AG04449 (cell line): ENCODE measurements at regions not wholly inside any gene's neighbourhood (a gene's known extent, or its start where the extent isn't known, plus 50 kb on each side); places are given as distances from the start of the nearest gene placed in this dataset.
"Not testable (repeated sequence)": the region's sequence is repeated elsewhere in the genome, so short reads cannot be mapped to it uniquely, and the experiment has no call there.

Experiments
- CTCF ChIA-PET: fragments of 350-600 bp; formaldehyde crosslinking; extraction: SDS; loops from one replicate; lab custom pipeline; 2021; ENCODE audit warnings: antibody characterized with exemption; lab: Yijun Ruan, JAX
- POLR2A ChIA-PET: fragments of 400-600, 350-600 bp; formaldehyde crosslinking; extraction: SDS; loops from one replicate; lab custom pipeline; 2020; ENCODE audit warnings: antibody characterized with exemption, inconsistent platforms; lab: Yijun Ruan, JAX
- DNase-seq: peaks from one replicate; pipeline ENCODE4 v3.0.0-alpha.2; 2010; ENCODE audit warnings: low read depth, low spot score
- H3K4me3 ChIP-seq: 2 replicates; pipeline ENCODE4 v1.5.1; 2011; ENCODE audit warnings: low read depth, mild to moderate bottlenecking, control low read depth, low read length
- TF ChIP-seq, protein P1 (sequence below): IDR thresholded peaks from one replicate; pipeline ENCODE4 v1.5.1; 2011; ENCODE audit warnings: mild to moderate bottlenecking, moderate library complexity, low read length, control low read depth, inconsistent platforms; ENCODE audit not compliant: insufficient read depth; ENCODE audit errors: missing control alignments

- CTCF ChIA-PET: interaction anchor here (1.1 kb wide), 2 partner anchors 360 to 743 kb away, joined by 3 read pairs; no protein-coding TSS in a partner anchor
- H3K4me3 ChIP-seq: no peak overlapping the region
- TF ChIP-seq, protein P1, sequence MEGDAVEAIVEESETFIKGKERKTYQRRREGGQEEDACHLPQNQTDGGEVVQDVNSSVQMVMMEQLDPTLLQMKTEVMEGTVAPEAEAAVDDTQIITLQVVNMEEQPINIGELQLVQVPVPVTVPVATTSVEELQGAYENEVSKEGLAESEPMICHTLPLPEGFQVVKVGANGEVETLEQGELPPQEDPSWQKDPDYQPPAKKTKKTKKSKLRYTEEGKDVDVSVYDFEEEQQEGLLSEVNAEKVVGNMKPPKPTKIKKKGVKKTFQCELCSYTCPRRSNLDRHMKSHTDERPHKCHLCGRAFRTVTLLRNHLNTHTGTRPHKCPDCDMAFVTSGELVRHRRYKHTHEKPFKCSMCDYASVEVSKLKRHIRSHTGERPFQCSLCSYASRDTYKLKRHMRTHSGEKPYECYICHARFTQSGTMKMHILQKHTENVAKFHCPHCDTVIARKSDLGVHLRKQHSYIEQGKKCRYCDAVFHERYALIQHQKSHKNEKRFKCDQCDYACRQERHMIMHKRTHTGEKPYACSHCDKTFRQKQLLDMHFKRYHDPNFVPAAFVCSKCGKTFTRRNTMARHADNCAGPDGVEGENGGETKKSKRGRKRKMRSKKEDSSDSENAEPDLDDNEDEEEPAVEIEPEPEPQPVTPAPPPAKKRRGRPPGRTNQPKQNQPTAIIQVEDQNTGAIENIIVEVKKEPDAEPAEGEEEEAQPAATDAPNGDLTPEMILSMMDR: no peak
- DNase-seq: no peak
- POLR2A ChIA-PET: no interaction called here
Observed at GRCh38 chr13:50168786-50169185, 153.5 kb downstream of the KCNRG start.

GRCh38 chr13:50170447-50171037 is 155.3 kb downstream of the KCNRG start:
- TF ChIP-seq, protein P1: peak; percentile 28
- no peak overlapping the region for H3K4me3 ChIP-seq
- POLR2A ChIA-PET: no interaction called here
- CTCF ChIA-PET: interaction anchor here (1.0 to 1.9 kb wide), 4 partner anchors 360 to 899 kb away, joined by 3 to 9 read pairs (median 6); no protein-coding TSS in a partner anchor
- DNase-seq: no peak

GRCh38 chr13:50171590-50172282 is 156.5 kb downstream of the KCNRG start:
- POLR2A ChIA-PET: no interaction called here
- H3K4me3 ChIP-seq: no peak overlapping the region
- TF ChIP-seq, protein P1: no peak
- CTCF ChIA-PET: interaction anchor here (0.7 to 1.9 kb wide), 4 partner anchors 9 to 897 kb away, joined by 3 to 9 read pairs (median 6); no protein-coding TSS in a partner anchor
- DNase-seq: peak; percentile 24

- CTCF ChIA-PET, H3K4me3 ChIP-seq, POLR2A ChIA-PET, DNase-seq: not testable (repeated sequence)
Observed at GRCh38 chr13:50173045-50173444, 157.8 kb downstream of the KCNRG start.

DNA sequence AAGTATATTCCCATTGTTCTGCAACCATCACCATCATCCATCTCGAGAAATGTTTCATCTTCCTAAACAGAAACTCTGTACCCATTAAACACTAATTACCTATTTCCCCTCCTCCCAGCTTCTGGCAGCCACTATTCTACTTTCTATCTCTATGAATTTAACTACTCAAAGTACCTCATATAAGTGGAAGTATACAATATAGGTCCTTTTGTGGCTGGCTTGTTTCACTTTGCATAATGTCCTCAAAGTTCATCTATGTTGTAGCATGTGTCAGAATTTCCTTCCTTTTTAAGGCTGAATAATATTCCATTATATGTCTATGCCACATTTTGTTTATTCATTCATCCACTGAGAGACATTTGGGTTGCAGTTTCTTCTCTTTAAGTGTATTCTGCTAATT is 159.4 kb downstream of the KCNRG start:
- no peak overlapping the region for H3K4me3 ChIP-seq
- CTCF ChIA-PET: interaction anchor here (1.4 kb wide), 1 partner anchor 737 kb away, joined by 3 read pairs; no protein-coding TSS in a partner anchor
- DNase-seq: no peak
- TF ChIP-seq, protein P1: no peak
- POLR2A ChIA-PET: no interaction called here

GRCh38 chr13:50179977-50180376 is 164.7 kb downstream of the KCNRG start:
- CTCF ChIA-PET: no interaction called here
- POLR2A ChIA-PET: no interaction called here
- DNase-seq: no peak
- TF ChIP-seq, protein P1: no peak
- H3K4me3 ChIP-seq: no peak overlapping the region

DNA sequence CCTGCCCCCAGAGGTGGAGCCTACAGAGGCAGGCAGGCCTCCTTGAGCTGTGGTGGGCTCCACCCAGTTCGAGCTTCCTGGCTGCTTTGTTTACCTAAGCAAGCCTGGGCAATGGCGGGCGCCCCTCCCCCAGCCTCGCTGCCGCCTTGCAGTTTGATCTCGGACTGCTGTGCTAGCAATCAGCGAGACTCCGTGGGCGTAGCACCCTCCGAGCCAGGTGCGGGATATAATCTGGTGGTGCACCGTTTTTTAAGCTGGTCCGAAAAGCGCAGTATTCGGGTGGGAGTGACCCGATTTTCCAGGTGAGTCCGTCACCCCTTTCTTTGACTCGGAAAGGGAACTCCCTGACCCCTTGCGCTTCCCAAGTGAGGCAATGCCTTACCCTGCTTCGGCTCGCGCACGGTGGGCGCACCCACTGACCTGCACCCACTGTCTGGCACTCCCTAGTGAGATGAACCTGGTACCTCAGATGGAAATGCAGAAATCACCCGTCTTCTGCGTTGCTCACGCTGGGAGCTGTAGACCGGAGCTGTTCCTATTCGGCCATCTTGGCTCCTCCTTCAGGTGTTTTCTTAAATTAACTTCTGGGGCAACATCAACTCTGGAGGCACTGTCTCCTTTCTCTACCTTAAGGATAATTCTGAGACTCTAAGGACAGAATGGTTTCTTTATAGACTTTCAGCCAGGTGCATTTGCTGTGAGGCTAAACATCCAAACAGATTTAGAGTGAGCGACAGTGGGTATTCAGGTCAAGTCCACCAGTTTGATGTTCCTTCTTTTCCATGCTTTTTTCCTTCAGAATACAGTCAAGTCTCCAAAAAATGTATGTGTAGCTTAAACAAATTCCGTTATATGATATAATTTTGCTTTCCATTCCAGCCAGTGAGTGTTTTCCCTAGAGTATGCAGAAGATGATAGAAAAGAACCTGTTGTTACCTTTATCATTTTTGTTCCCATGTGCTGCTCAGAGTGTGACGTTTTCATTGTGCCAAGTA is 170.8 kb downstream of the KCNRG start:
- H3K4me3 ChIP-seq, DNase-seq, CTCF ChIA-PET, POLR2A ChIA-PET: not testable (repeated sequence)
